ENCODE measurements at regions not wholly inside any gene's neighbourhood (a gene's known extent, or its start where the extent isn't known, plus 50 kb on each side); places are given as distances from the start of the nearest gene placed in this dataset.

- in situ Hi-C loops (cut with HindIII; ENCODE audit: low sequenced_read_pairs): no loop called here
- TF ChIP-seq CTCF (IDR thresholded peaks at IDR 0.05; ENCODE audit: low read depth, low read length): no peak
- no peak overlapping the region for H3K4me3 ChIP-seq (ENCODE audit: low read depth, low read length)
- DNase-seq (ENCODE audit: low read depth, low spot score): no peak
These were observed 459.8 kb downstream of the ARHGEF28 start for GRCh38 chr5:74085782-74086181.

GRCh38 chr5:74085186-74085585, 459.2 kb downstream of the ARHGEF28 start:
- TF ChIP-seq CTCF (IDR thresholded peaks at IDR 0.05; ENCODE audit: low read depth, low read length): no peak
- DNase-seq (ENCODE audit: low read depth, low spot score): no peak
- in situ Hi-C loops (cut with HindIII; ENCODE audit: low sequenced_read_pairs): no loop called here
- no peak overlapping the region for H3K4me3 ChIP-seq (ENCODE audit: low read depth, low read length)

- no peak overlapping the region for H3K4me3 ChIP-seq (ENCODE audit: low read depth, low read length)
- DNase-seq (ENCODE audit: low read depth, low spot score): no peak
- no peak for TF ChIP-seq CTCF (IDR thresholded peaks at IDR 0.05; ENCODE audit: low read depth, low read length)
- in situ Hi-C loops (cut with HindIII; ENCODE audit: low sequenced_read_pairs): no loop called here
These were observed 457.2 kb downstream of the ARHGEF28 start for GRCh38 chr5:74083096-74083791.

- in situ Hi-C loops (cut with HindIII; ENCODE audit: low sequenced_read_pairs): no loop called here
These were observed 456.6 kb downstream of the ARHGEF28 start for GRCh38 chr5:74082512-74083055.

GRCh38 chr5:74081126-74081525, 455.1 kb downstream of the ARHGEF28 start:
- no peak for TF ChIP-seq CTCF (IDR thresholded peaks at IDR 0.05; ENCODE audit: low read depth, low read length)
- in situ Hi-C loops (cut with HindIII; ENCODE audit: low sequenced_read_pairs): no loop called here
- DNase-seq (ENCODE audit: low read depth, low spot score): no peak
- H3K4me3 ChIP-seq (ENCODE audit: low read depth, low read length): no peak overlapping the region

More at GRCh38 chr5:74082512-74083055, 456.6 kb downstream of the ARHGEF28 start:
- H3K4me3 ChIP-seq (ENCODE audit: low read depth, low read length): no peak overlapping the region
- DNase-seq (ENCODE audit: low read depth, low spot score): no peak
- TF ChIP-seq CTCF (IDR thresholded peaks at IDR 0.05; ENCODE audit: low read depth, low read length): no peak

- in situ Hi-C loops (cut with HindIII; ENCODE audit: low sequenced_read_pairs): no loop called here
- TF ChIP-seq CTCF (IDR thresholded peaks at IDR 0.05; ENCODE audit: low read depth, low read length): no peak
- H3K4me3 ChIP-seq (ENCODE audit: low read depth, low read length): no peak overlapping the region
- DNase-seq (ENCODE audit: low read depth, low spot score): no peak
These were observed 454.1 kb downstream of the ARHGEF28 start for GRCh38 chr5:74079971-74080556.

Measured in astrocyte of the spinal cord (primary cell).